Natural killer cell (primary cell): ENCODE measurements at regions not wholly inside any gene's neighbourhood (a gene's known extent, or its start where the extent isn't known, plus 50 kb on each side); places are given as distances from the start of the nearest gene placed in this dataset.
A peak's percentile ranks its signal among the peaks of the same experiment; 100 is the strongest.

Experiments
- ATAC-seq, 3 donors: fragments of 150-1000 bp in 2 of 3; fragments of 200-7000 bp in 1 of 3; cut with Tn5 transposase; 1 replicate in 1 of 3; 2 replicates in 2 of 3; pipeline ENCODE4 v1.10.0; 2021; ENCODE audit warnings: mild to moderate bottlenecking in 2 of 3, moderate library complexity in 2 of 3
- DNase-seq, 2 donors: peaks; one replicate each; pipeline versions ENCODE4 v3.0.0 to v3.0.0-alpha.2; 2013 to 2021; ENCODE audit warnings: mixed read lengths in 1 of 2
- H3K27ac ChIP-seq: one replicate; pipeline ENCODE4 v1.5.1; 2013; ENCODE audit warnings: mild to moderate bottlenecking, low read length
- H3K27me3 ChIP-seq: one replicate; pipeline ENCODE4 v1.6.1; 2013; ENCODE audit warnings: low read length; ENCODE audit not compliant: control insufficient read depth, insufficient read depth
- H3K36me3 ChIP-seq: one replicate; pipeline ENCODE4 v1.6.1; 2013; ENCODE audit warnings: low read length; ENCODE audit not compliant: control insufficient read depth, insufficient read depth
- H3K4me1 ChIP-seq: one replicate; pipeline ENCODE4 v1.6.1; 2013; ENCODE audit warnings: low read length; ENCODE audit not compliant: control insufficient read depth, insufficient read depth
- H3K4me3 ChIP-seq: one replicate; pipeline ENCODE4 v1.5.1; 2013; ENCODE audit warnings: low read length
- H3K9me3 ChIP-seq: one replicate; pipeline ENCODE4 v1.6.1; 2013; ENCODE audit warnings: low read length; ENCODE audit not compliant: control insufficient read depth, insufficient read depth
- H3K27ac Mint-ChIP-seq, 2 donors: one replicate each; pipeline ENCODE4 v1.8.0; 2022; ENCODE audit warnings: mild to moderate bottlenecking in 2 of 2, mixed read lengths in 2 of 2, moderate library complexity in 1 of 2
- H3K27me3 Mint-ChIP-seq, 2 donors: one replicate each; pipeline ENCODE4 v1.8.0; 2022; ENCODE audit warnings: low read depth in 2 of 2, mixed read lengths in 2 of 2
- H3K36me3 Mint-ChIP-seq: one replicate; pipeline ENCODE4 v1.8.0; 2022; ENCODE audit warnings: mixed read lengths
- H3K4me1 Mint-ChIP-seq, 2 donors: one replicate each; pipeline ENCODE4 v1.8.0; 2022; ENCODE audit warnings: mixed read lengths in 2 of 2
- H3K4me3 Mint-ChIP-seq: one replicate; pipeline ENCODE4 v1.8.0; 2022; ENCODE audit warnings: mild to moderate bottlenecking, moderate library complexity, mixed read lengths
- H3K9me3 Mint-ChIP-seq, 2 donors: one replicate each; pipeline ENCODE4 v1.8.0; 2022; ENCODE audit warnings: mixed read lengths in 2 of 2
- WGBS: methylation state at CpG from one replicate; pipeline ENCODE4 v1.1.7; 2013; ENCODE audit warnings: missing lambda C conversion rate; ENCODE audit not compliant: insufficient coverage; 5-methylcytosine and 5-hydroxymethylcytosine counted together
- intact Hi-C: fragments of 100-400 bp; cut with micrococcal nuclease; formaldehyde crosslinking; loops from one replicate; pipeline ENCODE4 v1.14.2; 2022
- TF ChIP-seq, protein P1 (sequence below): fragments of 200-600 bp; IDR thresholded peaks from one replicate; pipeline ENCODE4 v1.8.0; 2022; ENCODE audit warnings: antibody characterized with exemption

DNA sequence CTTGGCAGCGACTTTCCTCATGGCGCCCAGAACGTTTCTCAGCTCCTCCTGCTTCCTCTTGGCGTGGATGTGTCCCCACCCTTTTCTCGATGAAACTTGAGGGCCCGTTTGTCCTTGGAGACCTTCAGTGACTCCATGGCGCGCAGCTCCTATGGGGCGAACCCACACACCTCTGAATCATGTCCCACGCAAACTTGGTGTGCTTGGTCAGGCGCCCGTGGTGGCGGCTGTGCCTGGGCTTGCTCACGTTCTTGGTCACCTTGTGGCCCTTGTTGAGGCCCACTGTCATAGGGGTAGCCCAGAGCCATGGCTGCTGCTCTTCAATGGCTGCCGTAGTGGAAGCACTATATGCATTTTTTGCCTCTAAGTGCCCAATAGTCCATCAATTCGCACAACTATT lies 117.5 kb upstream of the FOXP2 start:
- no peak for ATAC-seq
- intact Hi-C loops: no loop called here

GRCh38 chr7:114295522-114295921 lies 119.1 kb upstream of the FOXP2 start:
- peaks cover 6 to 9% of the 10 kb centered on the region in 2 donors for H3K9me3 Mint-ChIP-seq
- TF ChIP-seq, protein P1, sequence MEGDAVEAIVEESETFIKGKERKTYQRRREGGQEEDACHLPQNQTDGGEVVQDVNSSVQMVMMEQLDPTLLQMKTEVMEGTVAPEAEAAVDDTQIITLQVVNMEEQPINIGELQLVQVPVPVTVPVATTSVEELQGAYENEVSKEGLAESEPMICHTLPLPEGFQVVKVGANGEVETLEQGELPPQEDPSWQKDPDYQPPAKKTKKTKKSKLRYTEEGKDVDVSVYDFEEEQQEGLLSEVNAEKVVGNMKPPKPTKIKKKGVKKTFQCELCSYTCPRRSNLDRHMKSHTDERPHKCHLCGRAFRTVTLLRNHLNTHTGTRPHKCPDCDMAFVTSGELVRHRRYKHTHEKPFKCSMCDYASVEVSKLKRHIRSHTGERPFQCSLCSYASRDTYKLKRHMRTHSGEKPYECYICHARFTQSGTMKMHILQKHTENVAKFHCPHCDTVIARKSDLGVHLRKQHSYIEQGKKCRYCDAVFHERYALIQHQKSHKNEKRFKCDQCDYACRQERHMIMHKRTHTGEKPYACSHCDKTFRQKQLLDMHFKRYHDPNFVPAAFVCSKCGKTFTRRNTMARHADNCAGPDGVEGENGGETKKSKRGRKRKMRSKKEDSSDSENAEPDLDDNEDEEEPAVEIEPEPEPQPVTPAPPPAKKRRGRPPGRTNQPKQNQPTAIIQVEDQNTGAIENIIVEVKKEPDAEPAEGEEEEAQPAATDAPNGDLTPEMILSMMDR: no peak
- no peak for DNase-seq
- Histone ChIP-seq H3K9me3 (no peaks in the 10 kb centered on the region), H3K4me3 (no peak overlapping the region), H3K4me1 (no peaks in the 10 kb centered on the region), H3K36me3 (no peaks in the 10 kb centered on the region), H3K27ac (no peak overlapping the region), H3K27me3 (no peaks in the 10 kb centered on the region)
- intact Hi-C loops: no loop called here
- no CpG with 5 or more reads among the region's 1 CpG for WGBS
- H3K36me3 Mint-ChIP-seq: no peaks in the 10 kb centered on the region
- ATAC-seq: no peak
- H3K4me3 Mint-ChIP-seq: no peak overlapping the region
- H3K27ac Mint-ChIP-seq: no peak overlapping the region
- H3K27me3 Mint-ChIP-seq: no peaks in the 10 kb centered on the region
- no peaks in the 10 kb centered on the region for H3K4me1 Mint-ChIP-seq

More for the DNA sequence above, 117.5 kb upstream of the FOXP2 start:
- no peak for DNase-seq
- no peak overlapping the region for H3K27ac ChIP-seq
- WGBS: 92% methylated on average over 16 of the region's 16 CpGs
- no peaks in the 10 kb centered on the region for H3K27me3 Mint-ChIP-seq
- H3K9me3 Mint-ChIP-seq: peaks cover 6 to 9% of the 10 kb centered on the region in 2 donors
- no peak overlapping the region for H3K27ac Mint-ChIP-seq
- H3K9me3 ChIP-seq: no peaks in the 10 kb centered on the region
- H3K36me3 ChIP-seq: no peaks in the 10 kb centered on the region
- no peak overlapping the region for H3K4me3 ChIP-seq
- no peak overlapping the region for H3K4me3 Mint-ChIP-seq
- no peaks in the 10 kb centered on the region for H3K4me1 ChIP-seq
- H3K36me3 Mint-ChIP-seq: no peaks in the 10 kb centered on the region
- H3K4me1 Mint-ChIP-seq: no peaks in the 10 kb centered on the region
- no peaks in the 10 kb centered on the region for H3K27me3 ChIP-seq
- TF ChIP-seq, protein P1: no peak

DNA sequence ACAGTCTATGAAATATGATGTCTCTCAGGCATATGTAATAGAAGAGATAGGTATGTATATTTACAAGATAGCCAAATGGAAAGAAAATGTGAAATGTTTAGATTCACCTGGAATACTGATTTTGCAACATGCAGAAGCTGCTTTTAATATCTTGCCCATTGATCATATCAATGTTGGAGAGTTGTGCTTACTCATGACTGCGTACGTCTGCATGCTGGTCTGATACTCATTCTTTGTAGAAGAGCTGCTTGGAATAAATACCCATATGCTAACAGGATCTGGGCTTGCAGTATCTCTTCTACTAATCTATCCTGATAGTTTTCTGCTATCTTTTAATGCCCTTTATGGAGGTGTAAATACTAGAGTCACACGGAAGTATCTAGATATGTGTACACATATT lies 120.6 kb upstream of the FOXP2 start:
- ATAC-seq: no peak
- Mint-ChIP-seq H3K4me3 (no peak overlapping the region), H3K27ac (no peak overlapping the region), H3K27me3 (no peaks in the 10 kb centered on the region), H3K9me3 (peaks cover 6% of the 10 kb centered on the region in 2 donors), H3K36me3 (no peaks in the 10 kb centered on the region), H3K4me1 (no peaks in the 10 kb centered on the region)
- TF ChIP-seq, protein P1: no peak
- Histone ChIP-seq H3K4me1 (no peaks in the 10 kb centered on the region), H3K4me3 (no peak overlapping the region), H3K36me3 (no peaks in the 10 kb centered on the region), H3K9me3 (no peaks in the 10 kb centered on the region), H3K27ac (no peak overlapping the region), H3K27me3 (no peaks in the 10 kb centered on the region)
- DNase-seq: no peak
- intact Hi-C loops: no loop called here
- 90% methylated on average over 3 of the region's 3 CpGs for WGBS

- H3K4me3 Mint-ChIP-seq: no peak overlapping the region
- H3K27ac Mint-ChIP-seq: no peak overlapping the region
- no peak for DNase-seq
- Histone ChIP-seq H3K27ac (no peak overlapping the region), H3K4me1 (no peaks in the 10 kb centered on the region), H3K27me3 (no peaks in the 10 kb centered on the region), H3K36me3 (no peaks in the 10 kb centered on the region), H3K4me3 (no peak overlapping the region), H3K9me3 (no peaks in the 10 kb centered on the region)
- intact Hi-C loops: no loop called here
- H3K36me3 Mint-ChIP-seq: no peaks in the 10 kb centered on the region
- peaks cover 6% of the 10 kb centered on the region in 2 donors for H3K9me3 Mint-ChIP-seq
- H3K27me3 Mint-ChIP-seq: no peaks in the 10 kb centered on the region
- no CpG with 5 or more reads among the region's 1 CpG for WGBS
- no peaks in the 10 kb centered on the region for H3K4me1 Mint-ChIP-seq
- peak in 1 of 3 donors; percentile 69 for ATAC-seq
- TF ChIP-seq, protein P1: no peak
Observed at GRCh38 chr7:114293289-114294012, 121.2 kb upstream of the FOXP2 start.
